ENCODE measurements at regions not wholly inside any gene's neighbourhood (a gene's known extent, or its start where the extent isn't known, plus 50 kb on each side); places are given as distances from the start of the nearest gene placed in this dataset.

- no peak for DNase-seq
Observed at GRCh38 chr1:30264672-30265025, 458.7 kb downstream of the MATN1 start.

- DNase-seq, result no peak
Observed at GRCh38 chr1:30263888-30264671, 459.3 kb downstream of the MATN1 start.

GRCh38 chr1:30263405-30263804 lies 460.0 kb downstream of the MATN1 start:
- no peak for DNase-seq

- DNase-seq, result no peak
Observed at GRCh38 chr1:30262158-30262557, 461.2 kb downstream of the MATN1 start.

GRCh38 chr1:30260318-30260717 lies 463.1 kb downstream of the MATN1 start:
- DNase-seq, result no peak

- no peak for DNase-seq
Observed at GRCh38 chr1:30259631-30260030, 463.8 kb downstream of the MATN1 start.

- no peak for DNase-seq
Observed at GRCh38 chr1:30258876-30259275, 464.5 kb downstream of the MATN1 start.

GRCh38 chr1:30258471-30258870 lies 464.9 kb downstream of the MATN1 start:
- no peak for DNase-seq

- no peak for DNase-seq
Observed at GRCh38 chr1:30257742-30258380, 465.5 kb downstream of the MATN1 start.

GRCh38 chr1:30257322-30257721 lies 466.1 kb downstream of the MATN1 start:
- DNase-seq, result no peak

- no peak for DNase-seq
Observed at GRCh38 chr1:30256911-30257310, 466.5 kb downstream of the MATN1 start.

- DNase-seq, result no peak
Observed at GRCh38 chr1:30255111-30255724, 468.2 kb downstream of the MATN1 start.

GRCh38 chr1:30253807-30254440 lies 469.5 kb downstream of the MATN1 start:
- no peak for DNase-seq

- DNase-seq, result no peak
Observed at GRCh38 chr1:30253361-30253760, 470.0 kb downstream of the MATN1 start.

GRCh38 chr1:30250984-30251850 lies 472.2 kb downstream of the MATN1 start:
- DNase-seq, result no peak

- no peak for DNase-seq
Observed at GRCh38 chr1:30250338-30250983, 472.9 kb downstream of the MATN1 start.

GRCh38 chr1:30249446-30250337 lies 473.7 kb downstream of the MATN1 start:
- no peak for DNase-seq

GRCh38 chr1:30248774-30249173 lies 474.6 kb downstream of the MATN1 start:
- no peak for DNase-seq

- no peak for DNase-seq
Observed at GRCh38 chr1:30248373-30248772, 475.0 kb downstream of the MATN1 start.

GRCh38 chr1:30244801-30245200 lies 478.6 kb downstream of the MATN1 start:
- DNase-seq, result no peak

Data from inflammatory macrophage (primary cell).